Loucy (cell line): ENCODE measurements at regions not wholly inside any gene's neighbourhood (a gene's known extent, or its start where the extent isn't known, plus 50 kb on each side); places are given as distances from the start of the nearest gene placed in this dataset.

ENCODE experiments used
- H2AFZ ChIP-seq: fragments of 200-600 bp; sonication (generic); 2 replicates; pipeline ENCODE4 v1.6.0; 2016; ENCODE audit warnings: antibody characterized with exemption, mild to moderate bottlenecking, low read length, moderate library complexity
- H3F3A ChIP-seq: fragments of 200-600 bp; 2 replicates; pipeline ENCODE4 v1.6.0; 2016; ENCODE audit warnings: antibody characterized with exemption, low read depth, mild to moderate bottlenecking
- H3K27me3 ChIP-seq: fragments of 200-600 bp; sonication (generic); 2 replicates; pipeline ENCODE4 v1.6.1; 2014; ENCODE audit warnings: low read length, mild to moderate bottlenecking; ENCODE audit not compliant: insufficient read depth, poor library complexity, severe bottlenecking
- H3K36me3 ChIP-seq: fragments of 200-600 bp; sonication (generic); 2 replicates; pipeline ENCODE4 v1.6.1; 2016; ENCODE audit warnings: low read length; ENCODE audit not compliant: insufficient read depth
- H3K4me1 ChIP-seq: fragments of 200-600 bp; sonication (generic); 2 replicates; pipeline ENCODE4 v1.5.1; 2014; ENCODE audit warnings: low read length, mild to moderate bottlenecking; ENCODE audit not compliant: insufficient read depth, poor library complexity, severe bottlenecking
- H3K4me2 ChIP-seq: fragments of 200-600 bp; sonication (generic); 2 replicates; pipeline ENCODE4 v1.6.0; 2014; ENCODE audit warnings: antibody characterized with exemption, low read length, low read depth, mild to moderate bottlenecking; ENCODE audit not compliant: poor library complexity, severe bottlenecking
- H3K4me3 ChIP-seq: fragments of 200-600 bp; sonication (generic); 2 replicates; pipeline ENCODE4 v1.5.1; 2014; ENCODE audit warnings: low read length, mild to moderate bottlenecking, mixed read lengths; ENCODE audit not compliant: poor library complexity, severe bottlenecking
- H3K79me2 ChIP-seq: fragments of 200-600 bp; sonication (generic); 2 replicates; pipeline ENCODE4 v1.6.1; 2014; ENCODE audit warnings: low read length; ENCODE audit not compliant: insufficient read depth
- H3K9ac ChIP-seq: fragments of 200-600 bp; sonication (generic); 2 replicates; pipeline ENCODE4 v1.6.0; 2014; ENCODE audit warnings: mild to moderate bottlenecking, low read depth, low read length, moderate library complexity; ENCODE audit not compliant: poor library complexity, severe bottlenecking
- H3K9me2 ChIP-seq: fragments of 200-600 bp; sonication (generic); replicated peaks from 2 replicates; pipeline ENCODE4 v1.6.1; 2016; ENCODE audit warnings: low read depth, low read length, mixed read lengths
- H3K9me3 ChIP-seq: fragments of 200-600 bp; sonication (generic); 2 replicates; pipeline ENCODE4 v1.6.1; 2014; ENCODE audit warnings: mild to moderate bottlenecking, antibody characterized with exemption, low read length, low read depth; ENCODE audit not compliant: insufficient read depth
- H4K20me1 ChIP-seq: fragments of 200-600 bp; sonication (generic); 2 replicates; pipeline ENCODE4 v1.6.0; 2014; ENCODE audit warnings: antibody characterized with exemption, low read length, mild to moderate bottlenecking; ENCODE audit not compliant: insufficient read depth, poor library complexity, severe bottlenecking
- EZH2phosphoT487 ChIP-seq: fragments of 200-600 bp; IDR thresholded peaks from 2 replicates; pipeline ENCODE4 v1.6.1; 2018; ENCODE audit warnings: antibody characterized with exemption, mild to moderate bottlenecking, moderate library complexity, borderline replicate concordance
- TF ChIP-seq, protein P1 (sequence below): fragments of 200-600 bp; sonication (generic); conservative IDR thresholded peaks from 2 replicates; pipeline ENCODE4 v1.5.1; 2014; ENCODE audit warnings: mild to moderate bottlenecking, antibody characterized with exemption, low read length

DNA sequence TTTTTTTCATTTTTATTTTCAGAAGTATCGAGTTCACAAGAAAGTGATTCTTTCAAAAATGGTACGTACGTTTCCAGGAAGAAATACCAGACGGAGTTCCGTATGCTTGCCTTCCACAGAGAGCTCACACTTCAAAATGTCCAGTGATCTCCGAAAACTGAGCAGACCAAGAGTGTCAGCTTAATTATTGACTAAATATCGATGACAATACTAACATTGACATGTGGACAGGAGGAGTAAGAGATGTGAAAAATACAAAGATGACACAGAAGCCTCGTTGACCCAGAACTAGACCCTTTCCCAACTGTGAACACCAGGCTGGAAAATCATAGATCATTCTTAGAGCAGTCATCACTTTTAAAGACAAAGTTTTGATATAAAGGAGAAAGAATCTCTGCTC lies 440.0 kb upstream of the POU3F3 start:
- H4K20me1 ChIP-seq = no peaks in the 10 kb centered on the region
- no peaks in the 10 kb centered on the region for H3K79me2 ChIP-seq
- no peaks in the 10 kb centered on the region for H3K27me3 ChIP-seq
- no peaks in the 10 kb centered on the region for H3F3A ChIP-seq
- H3K4me3 ChIP-seq = no peak overlapping the region
- no peaks in the 10 kb centered on the region for H3K4me1 ChIP-seq
- H2AFZ ChIP-seq = no peak overlapping the region
- TF ChIP-seq EZH2phosphoT487 = no peak
- TF ChIP-seq, protein P1, sequence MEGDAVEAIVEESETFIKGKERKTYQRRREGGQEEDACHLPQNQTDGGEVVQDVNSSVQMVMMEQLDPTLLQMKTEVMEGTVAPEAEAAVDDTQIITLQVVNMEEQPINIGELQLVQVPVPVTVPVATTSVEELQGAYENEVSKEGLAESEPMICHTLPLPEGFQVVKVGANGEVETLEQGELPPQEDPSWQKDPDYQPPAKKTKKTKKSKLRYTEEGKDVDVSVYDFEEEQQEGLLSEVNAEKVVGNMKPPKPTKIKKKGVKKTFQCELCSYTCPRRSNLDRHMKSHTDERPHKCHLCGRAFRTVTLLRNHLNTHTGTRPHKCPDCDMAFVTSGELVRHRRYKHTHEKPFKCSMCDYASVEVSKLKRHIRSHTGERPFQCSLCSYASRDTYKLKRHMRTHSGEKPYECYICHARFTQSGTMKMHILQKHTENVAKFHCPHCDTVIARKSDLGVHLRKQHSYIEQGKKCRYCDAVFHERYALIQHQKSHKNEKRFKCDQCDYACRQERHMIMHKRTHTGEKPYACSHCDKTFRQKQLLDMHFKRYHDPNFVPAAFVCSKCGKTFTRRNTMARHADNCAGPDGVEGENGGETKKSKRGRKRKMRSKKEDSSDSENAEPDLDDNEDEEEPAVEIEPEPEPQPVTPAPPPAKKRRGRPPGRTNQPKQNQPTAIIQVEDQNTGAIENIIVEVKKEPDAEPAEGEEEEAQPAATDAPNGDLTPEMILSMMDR = no peak
- no peaks in the 10 kb centered on the region for H3K9me2 ChIP-seq
- no peak overlapping the region for H3K4me2 ChIP-seq
- H3K9ac ChIP-seq = no peak overlapping the region
- H3K36me3 ChIP-seq = no peaks in the 10 kb centered on the region
- H3K9me3 ChIP-seq = no peaks in the 10 kb centered on the region

DNA sequence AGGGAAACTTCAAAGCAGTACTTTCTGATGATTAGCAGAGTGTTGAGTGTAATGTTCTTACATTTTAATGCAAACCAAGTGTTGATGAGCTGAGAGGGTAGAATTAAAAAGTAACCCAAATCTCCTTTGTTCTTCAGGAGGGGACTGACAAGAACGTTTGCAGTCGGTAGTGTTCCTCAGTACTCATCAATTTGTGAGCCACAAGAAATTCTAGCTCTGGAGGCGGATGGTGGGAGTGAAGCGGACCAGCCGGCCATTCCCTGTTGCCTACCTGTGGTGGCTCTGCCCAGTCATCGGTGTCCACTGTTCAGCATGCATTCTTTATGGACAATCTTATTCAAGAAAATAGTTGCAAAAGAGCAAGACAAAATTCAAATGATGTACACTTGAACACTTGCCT lies 438.6 kb upstream of the POU3F3 start:
- Histone ChIP-seq H3K4me2 (no peak overlapping the region), H3K9ac (no peak overlapping the region), H3K4me1 (no peaks in the 10 kb centered on the region), H2AFZ (no peak overlapping the region), H3K27me3 (no peaks in the 10 kb centered on the region), H3K4me3 (no peak overlapping the region), H4K20me1 (no peaks in the 10 kb centered on the region), H3K9me3 (no peaks in the 10 kb centered on the region), H3K36me3 (no peaks in the 10 kb centered on the region), H3K9me2 (no peaks in the 10 kb centered on the region), H3K79me2 (no peaks in the 10 kb centered on the region), H3F3A (no peaks in the 10 kb centered on the region)
- TF ChIP-seq, protein P1 = no peak
- no peak for TF ChIP-seq EZH2phosphoT487

DNA sequence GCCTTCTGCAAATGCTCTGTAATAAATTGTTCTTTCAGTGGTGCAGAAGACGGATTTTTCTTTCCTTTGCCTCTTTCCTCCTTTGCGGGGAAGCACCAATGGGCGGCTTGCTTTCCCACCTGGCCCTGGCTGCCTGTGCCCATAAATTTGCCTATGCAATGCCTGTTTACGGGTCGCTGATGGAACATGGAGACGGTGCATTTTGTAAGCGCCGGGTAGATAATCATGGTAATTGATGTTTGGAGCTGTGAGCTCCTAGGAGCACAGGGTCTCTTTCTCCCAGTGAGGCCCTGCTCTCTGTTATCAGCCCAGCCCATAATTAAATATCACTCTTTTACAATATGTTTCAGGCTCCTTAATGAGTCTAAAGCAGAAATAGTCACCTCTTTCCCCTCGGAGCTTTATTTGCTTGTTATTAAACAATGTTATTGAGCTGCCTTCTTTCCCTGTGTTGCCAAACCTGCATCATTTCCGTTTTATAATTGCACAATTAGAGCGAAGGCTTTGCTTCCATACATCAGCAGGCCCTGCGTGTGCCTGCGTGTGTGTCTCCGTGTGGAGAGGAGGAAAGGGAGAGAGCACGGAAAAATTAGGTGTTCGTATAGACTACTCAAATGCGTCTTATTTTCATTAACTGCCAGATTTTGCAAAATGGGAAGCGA lies 437.4 kb upstream of the POU3F3 start:
- H3K9me3 ChIP-seq = no peaks in the 10 kb centered on the region
- H3K4me2 ChIP-seq = no peak overlapping the region
- no peaks in the 10 kb centered on the region for H3K79me2 ChIP-seq
- no peaks in the 10 kb centered on the region for H3K9me2 ChIP-seq
- no peak for TF ChIP-seq EZH2phosphoT487
- TF ChIP-seq, protein P1 = no peak
- no peak overlapping the region for H3K4me3 ChIP-seq
- H4K20me1 ChIP-seq = no peaks in the 10 kb centered on the region
- H3K36me3 ChIP-seq = no peaks in the 10 kb centered on the region
- no peaks in the 10 kb centered on the region for H3K4me1 ChIP-seq
- H3F3A ChIP-seq = no peaks in the 10 kb centered on the region
- H3K27me3 ChIP-seq = no peaks in the 10 kb centered on the region
- no peak overlapping the region for H3K9ac ChIP-seq
- H2AFZ ChIP-seq = no peak overlapping the region
